ENCODE measurements at regions not wholly inside any gene's neighbourhood (a gene's known extent, or its start where the extent isn't known, plus 50 kb on each side); places are given as distances from the start of the nearest gene placed in this dataset.
"Not testable (repeated sequence)": the region's sequence is repeated elsewhere in the genome, so short reads cannot be mapped to it uniquely, and the experiment has no call there.

DNA sequence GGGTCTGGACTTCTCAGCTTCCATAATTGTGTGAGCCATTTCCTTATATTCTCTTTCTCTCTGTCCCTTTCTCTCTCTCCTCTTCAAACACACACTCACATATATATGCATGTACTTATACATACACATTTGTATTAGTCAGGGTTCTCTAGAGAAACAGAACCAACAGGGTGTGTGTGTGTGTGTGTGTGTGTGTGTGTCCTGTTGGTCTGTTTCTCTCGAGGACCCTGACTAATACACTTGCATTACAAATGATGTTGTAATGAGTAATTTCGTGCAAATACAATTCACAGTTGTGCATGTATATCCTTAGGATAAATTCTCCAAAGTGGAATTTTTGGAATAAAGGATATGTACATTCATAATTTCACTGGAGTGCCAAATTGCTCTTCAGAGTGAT is 115.3 kb downstream of the NPIPB5 start:
- no peak for DNase-seq (ENCODE audit: low read depth)

DNA sequence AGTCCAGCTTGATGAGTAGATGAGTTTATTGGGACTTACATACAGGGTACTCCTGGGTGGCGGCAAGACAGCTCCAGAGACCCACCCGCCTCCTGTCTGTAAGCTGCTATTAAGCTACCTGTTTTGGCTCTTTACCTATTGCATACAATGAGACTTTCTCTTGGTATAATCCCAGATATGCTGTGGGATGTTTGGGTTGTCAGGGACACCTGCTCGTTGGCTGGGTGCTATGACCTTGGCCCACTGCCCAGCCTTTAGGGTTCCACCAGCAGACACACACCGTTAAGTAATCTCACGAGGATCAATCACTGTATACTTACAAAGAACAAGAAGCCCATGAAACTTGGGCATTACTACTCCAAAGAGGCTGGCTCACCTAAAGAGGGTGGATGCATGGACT is 116.4 kb downstream of the NPIPB5 start:
- no peak for DNase-seq (ENCODE audit: low read depth)

DNA sequence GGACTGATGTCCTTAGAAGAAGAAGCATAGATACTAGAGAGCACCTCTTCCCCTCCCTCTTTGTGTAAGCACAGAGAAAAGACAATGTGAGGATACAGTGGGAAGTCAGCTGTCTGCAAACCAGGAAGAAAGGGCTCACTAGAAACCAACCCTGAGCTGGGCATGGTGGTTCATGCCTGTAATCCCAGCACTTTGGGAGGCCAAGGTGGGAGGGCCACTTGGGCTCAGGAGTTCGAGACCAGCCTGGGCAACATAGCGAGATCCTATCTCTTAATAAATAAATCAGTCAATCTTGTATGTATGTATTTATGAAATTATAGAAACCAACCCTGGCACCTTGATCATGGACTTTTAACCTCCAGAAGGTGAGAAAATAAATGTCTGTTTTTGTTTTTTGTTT is 118.3 kb downstream of the NPIPB5 start:
- no peak for DNase-seq (ENCODE audit: low read depth)

DNA sequence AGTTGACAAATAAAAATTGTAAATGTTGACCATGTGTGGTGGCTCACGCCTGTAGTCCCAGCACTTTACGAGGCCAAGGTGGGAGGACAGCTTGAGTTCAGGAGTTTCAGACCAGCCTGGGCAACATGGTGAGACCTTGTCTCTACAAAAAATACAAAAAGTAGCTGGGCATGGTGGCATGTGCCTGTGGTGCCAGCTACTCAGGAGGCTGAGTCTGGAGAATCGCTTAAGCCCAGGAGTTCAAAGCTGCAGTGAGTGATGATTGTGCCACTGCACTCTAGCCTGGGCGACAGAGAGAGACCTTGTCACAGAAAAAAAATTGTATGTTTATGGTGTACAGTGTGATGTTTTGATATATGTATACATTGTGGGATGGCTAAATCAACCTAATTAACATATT is 119.6 kb downstream of the NPIPB5 start:
- no peak for DNase-seq (ENCODE audit: low read depth)

DNA sequence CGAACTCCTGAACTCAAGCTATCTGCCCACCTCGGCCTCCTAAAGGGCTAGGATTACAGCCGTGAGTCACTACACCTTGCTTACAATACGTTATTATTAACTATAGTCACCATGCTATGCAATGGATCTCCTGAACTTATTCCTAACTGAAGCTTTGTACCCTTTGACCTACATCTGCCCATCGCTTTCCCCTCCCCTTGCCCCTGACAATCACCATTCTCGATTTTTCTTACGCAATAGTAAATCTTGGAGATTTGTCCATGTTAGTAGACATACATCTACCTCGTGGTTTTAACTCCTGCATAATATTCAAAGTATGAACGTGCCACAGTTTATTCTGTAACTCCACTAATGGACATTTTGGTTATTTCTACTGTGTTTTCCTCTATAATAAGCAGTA is 120.6 kb downstream of the NPIPB5 start:
- no peak for DNase-seq (ENCODE audit: low read depth)

DNA sequence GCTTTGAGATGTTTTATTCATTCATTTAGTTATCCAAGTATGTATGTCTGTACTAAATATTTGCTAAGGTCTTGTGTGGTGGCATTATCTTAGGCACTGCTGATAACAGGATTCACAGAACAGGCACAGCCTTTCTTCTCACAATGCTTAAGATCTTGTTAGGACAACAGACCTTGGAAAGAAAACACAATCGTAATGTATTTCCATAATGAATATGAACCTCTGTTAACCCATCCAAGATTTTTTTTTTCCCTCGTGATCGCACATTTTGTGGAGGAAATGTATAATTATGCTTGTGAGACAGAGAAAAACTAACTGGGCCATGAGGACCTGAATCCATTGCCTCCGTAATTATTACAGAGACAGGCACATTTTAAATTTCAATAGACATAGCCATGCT is 121.9 kb downstream of the NPIPB5 start:
- no peak for DNase-seq (ENCODE audit: low read depth)

DNA sequence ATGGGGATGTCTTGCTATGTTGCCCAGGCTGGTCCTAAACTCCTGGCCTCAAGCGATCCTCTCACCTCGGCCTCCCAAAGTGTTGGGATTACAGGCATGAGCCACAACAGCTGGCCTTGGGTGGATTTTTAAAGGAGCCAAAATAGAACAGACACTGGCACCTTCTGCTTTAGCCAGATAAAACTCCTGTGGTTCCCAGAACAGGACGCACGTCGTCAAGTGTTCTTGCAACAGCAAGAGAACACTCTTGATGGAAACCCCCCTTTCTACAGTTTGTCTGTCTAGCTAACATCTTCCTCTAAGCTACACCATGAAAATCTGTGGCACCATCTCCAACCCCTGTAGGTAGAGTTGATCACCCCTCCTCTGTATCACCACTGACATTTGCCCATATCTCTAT is 122.6 kb downstream of the NPIPB5 start:
- DNase-seq (ENCODE audit: low read depth) = no peak

DNA sequence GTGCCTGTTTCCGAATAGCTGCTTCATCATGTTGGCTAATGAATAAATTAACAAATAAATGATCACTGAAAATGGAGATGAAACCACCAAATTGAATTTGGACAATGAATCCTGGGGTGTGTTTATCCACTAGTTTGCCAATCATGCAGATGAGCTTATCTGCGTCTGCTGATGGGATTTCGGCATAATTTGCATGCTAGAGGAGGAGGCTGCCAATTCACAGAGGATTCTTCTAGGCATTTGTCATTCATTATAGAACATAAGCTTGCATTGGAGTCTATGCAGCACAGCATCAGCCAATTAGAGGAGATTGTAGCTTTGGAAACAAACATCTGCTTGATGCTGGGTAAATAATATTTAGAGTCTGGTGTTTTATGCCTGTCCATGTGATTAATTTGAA is 123.1 kb downstream of the NPIPB5 start:
- DNase-seq (ENCODE audit: low read depth) = no peak

DNA sequence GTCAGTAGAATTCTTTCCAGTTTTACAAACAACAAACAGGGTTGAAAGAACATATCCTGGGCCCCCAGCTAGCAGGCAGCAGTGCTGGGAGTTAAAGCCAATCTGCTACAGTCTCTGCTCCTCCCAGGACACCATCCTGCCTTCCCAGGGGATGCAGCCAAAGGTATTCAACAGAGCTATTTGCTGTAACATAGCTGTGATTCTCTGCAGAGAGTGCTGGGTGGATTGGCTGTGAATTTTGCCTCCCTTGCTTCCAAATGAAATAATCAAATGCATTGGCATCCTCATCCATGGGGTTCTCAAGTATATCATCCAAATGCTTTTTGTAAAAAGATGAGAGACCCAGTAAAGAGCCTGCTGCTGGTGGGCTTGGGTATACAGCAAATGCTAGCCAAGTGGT is 124.3 kb downstream of the NPIPB5 start:
- DNase-seq (ENCODE audit: low read depth) = no peak

DNA sequence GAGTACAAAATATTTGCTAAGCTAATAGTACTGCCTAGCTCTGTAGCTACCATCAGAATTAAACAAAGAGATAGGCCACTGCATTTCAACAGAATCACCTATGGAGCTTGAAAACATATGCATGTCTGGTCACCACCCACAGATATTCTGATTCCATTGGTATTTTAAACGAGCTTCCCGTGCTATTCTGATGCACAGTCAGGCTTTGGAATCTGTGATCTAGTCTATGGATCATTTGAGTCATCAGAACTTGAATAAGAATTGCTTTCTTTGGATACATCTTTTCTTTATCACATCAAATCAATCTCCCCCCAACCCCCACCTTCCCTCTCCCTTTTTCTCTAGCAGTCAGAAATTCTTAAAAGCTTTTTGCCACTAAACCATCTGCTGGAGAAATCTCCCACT is 124.7 kb downstream of the NPIPB5 start:
- no peak for DNase-seq (ENCODE audit: low read depth)

DNA sequence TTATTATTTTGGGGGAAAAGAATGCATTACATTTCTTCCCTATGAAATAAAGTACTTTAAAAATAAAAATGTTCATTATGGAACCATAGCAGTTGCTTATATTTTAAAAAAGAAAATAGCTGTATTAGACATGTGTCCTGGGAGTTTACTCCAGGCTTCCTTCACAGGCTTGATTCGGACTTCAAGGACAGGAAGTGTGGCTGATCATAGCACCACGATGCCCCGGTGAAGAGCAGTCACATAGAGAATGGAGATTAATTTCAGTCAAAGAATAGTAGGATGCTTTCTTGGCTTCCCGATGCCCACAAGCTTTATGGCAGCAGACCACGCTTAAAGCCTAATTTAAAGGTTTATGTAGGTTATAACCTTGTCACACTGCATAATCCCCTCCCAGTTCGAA is 125.1 kb downstream of the NPIPB5 start:
- DNase-seq (ENCODE audit: low read depth) = no peak

DNA sequence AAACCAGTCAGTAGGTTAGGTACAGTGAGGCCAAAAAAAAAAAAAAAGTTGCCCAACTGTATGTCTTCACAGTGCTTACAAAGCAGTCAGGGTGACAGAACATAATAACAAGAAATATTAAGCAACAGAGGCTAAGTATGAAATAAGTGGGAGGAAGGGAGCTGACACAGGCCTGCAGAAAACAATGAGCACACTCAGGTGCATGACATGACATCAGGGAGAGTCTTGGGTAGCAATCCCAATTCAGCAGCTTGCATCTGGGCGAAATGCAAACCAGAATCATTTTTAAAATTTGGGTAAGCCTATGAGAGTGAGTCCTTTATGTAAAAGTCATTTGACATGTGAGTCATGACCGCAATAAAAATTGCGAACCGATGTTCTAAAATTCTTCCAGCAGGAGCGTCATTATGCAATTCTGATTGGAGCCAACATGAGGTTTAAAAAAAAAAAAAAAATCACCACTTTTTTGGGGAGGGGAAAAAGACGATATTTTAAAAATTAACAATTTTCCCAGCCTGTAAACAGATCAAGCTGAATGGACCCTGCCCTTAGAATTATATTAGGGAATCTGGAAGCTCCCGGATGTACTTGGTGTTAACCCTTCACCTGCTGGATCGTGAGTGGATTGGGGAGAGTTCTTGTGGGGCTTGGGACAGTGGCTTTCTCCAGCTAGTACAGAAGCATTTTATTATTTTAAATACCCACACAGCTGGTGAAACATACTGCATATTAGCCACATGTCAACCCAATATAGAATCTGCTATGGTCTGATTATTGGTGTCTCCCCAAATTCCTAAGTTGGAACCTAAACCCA is 127.9 kb downstream of the NPIPB5 start:
- peak; percentile 57 for DNase-seq (ENCODE audit: low read depth)

DNA sequence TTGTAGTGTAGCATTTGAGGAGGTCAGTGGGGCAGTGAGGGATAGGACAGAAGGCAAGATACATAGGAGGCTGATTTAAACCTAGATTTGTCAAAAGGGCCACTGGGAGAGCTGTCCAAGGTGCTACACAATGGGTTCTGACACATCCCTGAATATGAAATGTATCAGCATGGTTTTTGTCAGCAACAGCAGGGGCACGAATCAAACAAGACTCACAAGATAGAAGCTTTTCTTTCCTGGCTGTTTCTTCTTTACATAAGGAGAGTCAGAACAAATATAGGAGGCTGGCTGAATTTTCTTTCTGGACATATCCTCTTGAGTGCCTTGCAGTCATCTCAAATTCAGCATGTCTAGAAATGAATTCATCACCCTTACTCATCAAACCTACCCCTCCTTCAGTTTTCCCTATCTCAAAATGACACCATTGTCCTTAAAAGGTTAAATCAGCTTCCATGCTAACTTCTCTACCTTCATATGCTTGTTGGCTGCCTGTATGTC is 130.5 kb downstream of the NPIPB5 start:
- DNase-seq (ENCODE audit: low read depth) = peak; percentile 44

DNA sequence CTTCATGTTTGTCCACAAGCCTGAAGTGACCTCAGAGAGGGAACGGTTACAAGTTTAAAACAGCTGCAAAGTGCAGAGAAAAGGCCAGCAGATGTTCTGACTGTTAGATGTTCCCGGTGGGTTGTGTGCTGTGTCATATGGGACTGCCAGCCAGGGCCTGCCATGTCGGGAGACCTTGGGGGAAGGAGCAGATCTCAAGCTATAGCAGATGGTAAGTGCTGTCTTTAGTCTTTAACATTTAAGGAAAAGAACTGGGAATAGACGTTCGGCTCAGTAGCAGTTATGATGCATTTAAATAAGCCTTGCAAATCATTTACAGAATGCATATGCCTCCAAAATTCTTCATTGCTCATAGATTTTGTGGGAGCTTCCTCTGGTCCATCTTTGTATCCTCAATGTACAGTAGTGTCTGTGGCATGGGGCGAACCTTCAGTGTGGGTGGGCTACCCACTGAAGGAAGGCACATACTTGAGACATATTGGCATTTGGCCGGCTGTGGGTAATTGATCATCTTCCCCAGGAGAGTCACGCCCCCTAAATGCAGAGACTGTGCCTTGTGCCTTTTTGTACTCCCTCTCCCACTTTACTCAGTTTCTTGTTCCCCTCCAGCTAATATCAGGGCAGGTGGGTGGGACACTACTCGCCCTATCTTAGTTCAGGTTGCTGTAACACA is 131.9 kb downstream of the NPIPB5 start:
- no peak for DNase-seq (ENCODE audit: low read depth)

DNA sequence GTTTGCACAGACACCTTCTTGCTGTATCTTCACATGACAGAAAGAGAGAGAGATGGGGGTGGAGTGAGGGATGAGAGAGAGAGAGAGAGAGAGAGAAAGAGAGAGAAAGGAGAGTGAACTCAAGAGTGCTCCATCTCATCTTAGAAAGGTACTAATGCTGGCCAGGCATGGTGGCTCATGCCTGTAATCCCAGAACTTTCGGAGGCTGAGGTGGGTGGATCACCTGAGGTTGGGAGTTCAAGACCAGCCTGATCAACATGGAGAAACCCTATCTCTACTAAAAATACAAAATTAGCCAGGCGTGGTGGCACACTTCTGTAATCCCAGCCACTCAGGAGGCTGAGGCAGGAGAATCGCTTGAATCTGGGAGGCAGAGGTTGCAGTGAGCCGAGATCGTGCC is 132.5 kb downstream of the NPIPB5 start:
- DNase-seq (ENCODE audit: low read depth) = not testable (repeated sequence)

DNA sequence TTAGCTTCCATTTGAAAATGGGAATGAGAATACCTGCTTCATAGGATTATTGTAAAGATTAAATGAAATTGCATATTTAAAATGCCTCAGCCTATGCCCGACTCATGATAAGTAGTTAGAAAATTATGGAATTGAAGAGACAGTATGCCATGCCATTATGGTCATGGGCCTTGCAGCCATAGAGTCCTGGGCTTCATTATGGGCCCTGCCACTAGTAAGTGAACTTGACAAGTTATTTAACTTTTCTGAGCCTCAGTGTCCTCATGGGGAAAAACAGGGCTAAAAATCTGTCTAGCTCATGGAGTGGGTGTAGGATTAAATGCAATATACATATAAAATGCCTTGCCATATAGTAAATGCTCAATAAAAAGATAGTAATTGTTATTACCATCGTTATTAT is 133.2 kb downstream of the NPIPB5 start:
- DNase-seq (ENCODE audit: low read depth) = no peak

DNA sequence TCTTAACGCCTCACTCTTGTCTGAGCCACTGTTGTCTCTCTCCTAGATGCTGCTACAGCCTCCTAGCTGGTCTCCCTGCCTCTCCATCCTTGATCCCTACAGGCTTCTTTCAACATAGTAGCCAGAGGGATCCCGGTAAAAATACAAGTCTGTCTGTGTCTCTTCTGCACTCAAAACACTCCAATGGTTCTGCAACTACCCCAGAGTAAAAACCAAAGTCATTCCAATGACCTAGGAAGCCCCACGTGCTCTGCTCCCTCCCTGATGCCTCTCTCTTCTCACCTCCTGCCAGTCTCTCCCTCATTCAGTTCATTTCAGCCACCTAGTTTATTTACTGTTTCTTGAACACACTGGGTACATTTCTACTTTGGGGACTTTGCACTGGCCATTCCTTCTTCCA is 135.2 kb downstream of the NPIPB5 start:
- no peak for DNase-seq (ENCODE audit: low read depth)

DNA sequence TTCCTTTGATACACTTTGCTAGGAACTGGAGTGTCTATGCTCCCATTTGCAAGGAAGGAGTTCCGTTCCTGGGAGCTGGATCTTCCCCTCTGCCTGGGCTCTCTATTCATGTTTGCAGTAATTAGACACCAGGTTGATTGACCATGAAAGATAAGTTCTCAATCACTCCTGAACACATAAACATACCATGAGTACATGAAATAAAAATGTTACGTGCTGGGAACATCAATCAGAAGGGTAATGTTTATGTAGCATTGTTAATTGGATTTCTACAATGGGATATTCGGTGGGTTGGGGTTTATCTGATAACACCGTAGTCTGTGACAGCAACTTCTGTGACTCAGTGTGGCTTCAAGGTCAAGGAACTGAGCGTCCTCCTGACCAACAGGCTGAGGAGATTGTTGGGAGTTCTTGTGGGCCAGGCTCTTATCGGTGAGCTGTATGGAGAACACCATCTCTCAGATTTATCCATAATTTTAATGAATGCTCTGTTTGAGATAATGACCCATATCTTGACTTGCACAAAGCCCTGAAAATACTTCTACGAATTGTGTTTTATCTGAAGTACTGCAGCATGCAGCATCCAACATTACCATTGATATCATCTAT is 136.4 kb downstream of the NPIPB5 start:
- DNase-seq (ENCODE audit: low read depth) = no peak

DNA sequence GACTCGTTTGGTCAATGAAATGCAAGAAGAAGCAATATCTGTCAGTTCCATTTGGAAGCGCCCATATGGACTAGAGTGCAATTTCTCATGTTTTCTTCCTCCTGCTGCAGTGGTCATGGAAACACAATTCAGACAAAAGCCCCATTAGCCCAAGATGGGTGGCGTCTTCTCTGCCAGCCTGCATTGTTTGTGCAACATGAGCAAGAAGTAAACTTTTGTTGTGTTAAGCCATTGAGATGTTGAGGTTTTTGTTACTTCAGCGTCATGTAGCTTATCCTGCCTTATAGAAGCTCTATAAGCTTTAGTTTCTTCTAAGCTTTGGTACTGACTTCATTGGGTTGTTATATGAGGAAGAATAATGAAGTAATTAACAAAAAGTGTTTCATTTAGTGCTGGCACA is 137.4 kb downstream of the NPIPB5 start:
- DNase-seq (ENCODE audit: low read depth) = no peak

DNA sequence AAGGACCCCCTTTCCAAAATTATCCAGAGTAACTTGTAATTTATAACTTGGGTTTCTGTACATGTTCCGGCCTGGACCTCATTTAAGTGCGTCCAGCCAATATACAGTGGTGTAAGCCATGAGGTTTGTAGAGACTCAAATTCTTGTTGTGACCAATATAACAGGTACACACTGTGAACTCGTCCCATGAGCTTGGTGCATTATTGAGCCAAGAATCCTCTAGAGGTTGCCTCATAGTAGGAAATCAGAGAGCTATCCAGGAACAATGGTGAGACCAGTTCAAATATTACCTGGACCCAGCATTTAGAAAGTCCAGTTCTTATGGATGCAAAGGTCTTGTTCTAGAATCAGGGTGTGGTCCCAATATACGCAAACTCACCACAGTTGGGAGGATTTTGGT is 138.2 kb downstream of the NPIPB5 start:
- DNase-seq (ENCODE audit: low read depth) = no peak

DNA sequence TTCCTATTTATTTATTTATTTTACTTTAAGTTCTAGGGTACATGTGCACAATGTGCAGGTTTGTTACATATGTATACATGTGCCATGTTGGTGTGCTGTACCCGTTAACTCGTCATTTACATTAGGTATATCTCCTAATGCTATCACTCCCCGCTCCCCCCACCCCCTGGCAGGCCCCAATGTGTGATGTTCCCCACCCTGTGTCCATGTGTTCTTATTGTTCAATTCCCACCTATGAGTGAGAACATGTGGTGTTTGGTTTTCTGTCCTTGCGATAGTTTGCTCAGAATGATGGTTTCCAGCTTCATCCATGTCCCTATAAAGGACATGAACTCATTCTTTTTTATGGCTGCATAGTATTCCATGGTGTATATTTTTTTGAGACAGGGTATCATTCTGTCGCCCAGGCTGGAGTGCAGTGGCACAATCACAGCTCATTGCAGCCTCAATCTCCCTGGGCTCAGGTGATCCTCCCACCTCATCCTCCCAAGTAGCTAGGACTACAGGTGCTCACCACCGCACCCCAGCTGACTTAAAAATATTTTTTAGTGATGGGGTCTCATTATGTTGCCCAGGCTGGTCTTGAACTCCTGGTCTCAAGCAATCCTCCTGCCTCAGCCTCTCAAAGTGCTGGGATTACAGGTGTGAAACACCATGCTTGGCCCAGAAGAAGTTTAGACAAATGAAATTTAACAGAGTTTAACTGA is 140.6 kb downstream of the NPIPB5 start:
- DNase-seq (ENCODE audit: low read depth) = not testable (repeated sequence)

DNA sequence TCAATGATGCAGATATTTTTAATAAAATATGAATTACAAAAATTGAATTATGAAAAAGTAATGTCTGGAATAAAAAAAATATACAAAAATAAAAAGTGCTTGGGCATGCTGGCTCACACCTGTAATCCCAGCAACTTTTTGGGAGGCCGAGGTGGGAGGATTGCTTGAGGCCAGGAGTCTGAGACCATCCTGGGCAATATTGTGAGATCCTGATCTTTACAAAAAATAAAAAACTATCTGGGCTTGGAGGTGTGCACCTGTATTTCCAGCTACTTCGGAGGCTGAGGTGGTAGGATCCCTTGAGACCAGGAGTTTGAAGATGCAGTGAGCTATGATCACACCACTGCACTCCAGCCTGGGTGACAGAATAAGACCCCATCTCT is 141.8 kb downstream of the NPIPB5 start:
- DNase-seq (ENCODE audit: low read depth) = no peak

All from Daoy (cell line).